ENCODE measurements at regions not wholly inside any gene's neighbourhood (a gene's known extent, or its start where the extent isn't known, plus 50 kb on each side); places are given as distances from the start of the nearest gene placed in this dataset.

DNA sequence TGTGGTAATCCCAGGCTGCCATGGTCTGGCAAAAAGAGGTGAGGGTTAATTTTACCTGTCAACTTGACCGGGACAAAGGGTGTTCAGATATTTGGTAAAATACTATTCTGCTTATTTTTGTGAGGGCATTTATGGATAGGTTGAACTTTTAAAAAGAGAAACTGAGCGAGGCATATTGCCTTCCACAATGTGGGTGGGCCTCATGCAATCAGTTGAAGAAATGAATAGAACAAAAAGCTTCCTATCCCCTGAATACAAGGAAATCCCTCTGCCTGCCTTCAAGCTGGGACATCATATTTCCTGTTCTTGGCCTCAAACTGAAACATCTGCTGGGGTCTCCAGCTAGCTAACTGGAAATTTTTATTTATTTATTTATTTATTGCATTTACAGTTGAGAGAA lies 734.7 kb downstream of the IRX1 start:
- no peaks in the 10 kb centered on the region for H3K9me3 ChIP-seq (ENCODE audit: low read length)
- no peaks in the 10 kb centered on the region for H4K20me1 ChIP-seq (ENCODE audit: insufficient read depth, low read length)
- H2AFZ ChIP-seq (ENCODE audit: low read length): no peak overlapping the region
- intact Hi-C loops (cut with micrococcal nuclease; ENCODE audit: unreplicated experiment): no loop called here
- DNase-seq (ENCODE audit: low spot score): no peak
- H3K4me3 ChIP-seq (ENCODE audit: low read depth, low read length, poor library complexity, severe bottlenecking): no peak overlapping the region
- no peak for TF ChIP-seq EZH2phosphoT487 (IDR thresholded peaks at IDR 0.05; ENCODE audit: borderline replicate concordance, low read depth, low read length)
- TF ChIP-seq, protein P1, sequence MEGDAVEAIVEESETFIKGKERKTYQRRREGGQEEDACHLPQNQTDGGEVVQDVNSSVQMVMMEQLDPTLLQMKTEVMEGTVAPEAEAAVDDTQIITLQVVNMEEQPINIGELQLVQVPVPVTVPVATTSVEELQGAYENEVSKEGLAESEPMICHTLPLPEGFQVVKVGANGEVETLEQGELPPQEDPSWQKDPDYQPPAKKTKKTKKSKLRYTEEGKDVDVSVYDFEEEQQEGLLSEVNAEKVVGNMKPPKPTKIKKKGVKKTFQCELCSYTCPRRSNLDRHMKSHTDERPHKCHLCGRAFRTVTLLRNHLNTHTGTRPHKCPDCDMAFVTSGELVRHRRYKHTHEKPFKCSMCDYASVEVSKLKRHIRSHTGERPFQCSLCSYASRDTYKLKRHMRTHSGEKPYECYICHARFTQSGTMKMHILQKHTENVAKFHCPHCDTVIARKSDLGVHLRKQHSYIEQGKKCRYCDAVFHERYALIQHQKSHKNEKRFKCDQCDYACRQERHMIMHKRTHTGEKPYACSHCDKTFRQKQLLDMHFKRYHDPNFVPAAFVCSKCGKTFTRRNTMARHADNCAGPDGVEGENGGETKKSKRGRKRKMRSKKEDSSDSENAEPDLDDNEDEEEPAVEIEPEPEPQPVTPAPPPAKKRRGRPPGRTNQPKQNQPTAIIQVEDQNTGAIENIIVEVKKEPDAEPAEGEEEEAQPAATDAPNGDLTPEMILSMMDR (conservative IDR thresholded peaks at IDR 0.05; ENCODE audit: low read length): no peak
- no peak overlapping the region for H3K4me2 ChIP-seq (ENCODE audit: low read length)
- ChIA-PET POLR2A (no interaction called here), CTCF (ENCODE audit: unreplicated experiment) (no interaction called here)
- no TSS peak for BruUV-seq (replicated peaks)
- no peaks in the 10 kb centered on the region for H3K36me3 ChIP-seq (ENCODE audit: insufficient read depth, low read length)
- H3K4me1 ChIP-seq (ENCODE audit: insufficient read depth, low read length, poor library complexity, severe bottlenecking): no peaks in the 10 kb centered on the region
- no peaks in the 10 kb centered on the region for H3K79me2 ChIP-seq (ENCODE audit: insufficient read depth, low read depth, low read length)
- H3K9me2 ChIP-seq (ENCODE audit: insufficient read depth, low read length): no peaks in the 10 kb centered on the region
- no peak overlapping the region for H3K27ac ChIP-seq (ENCODE audit: low read depth, low read length, poor library complexity, severe bottlenecking)

GRCh38 chr5:4335078-4335477 lies 739.4 kb downstream of the IRX1 start:
- ChIA-PET POLR2A (no interaction called here), CTCF (ENCODE audit: unreplicated experiment) (no interaction called here)
- Histone ChIP-seq H4K20me1 (ENCODE audit: insufficient read depth, low read length) (no peaks in the 10 kb centered on the region), H3K4me1 (ENCODE audit: insufficient read depth, low read length, poor library complexity, severe bottlenecking) (no peaks in the 10 kb centered on the region), H3K4me3 (ENCODE audit: low read depth, low read length, poor library complexity, severe bottlenecking) (no peak overlapping the region), H2AFZ (ENCODE audit: low read length) (no peak overlapping the region), H3K9me3 (ENCODE audit: low read length) (no peaks in the 10 kb centered on the region), H3K36me3 (ENCODE audit: insufficient read depth, low read length) (no peaks in the 10 kb centered on the region), H3K4me2 (ENCODE audit: low read length) (no peak overlapping the region), H3K27ac (ENCODE audit: low read depth, low read length, poor library complexity, severe bottlenecking) (no peak overlapping the region), H3K79me2 (ENCODE audit: insufficient read depth, low read depth, low read length) (no peaks in the 10 kb centered on the region), H3K9me2 (ENCODE audit: insufficient read depth, low read length) (no peaks in the 10 kb centered on the region)
- intact Hi-C loops (cut with micrococcal nuclease; ENCODE audit: unreplicated experiment): no loop called here
- no peak for DNase-seq (ENCODE audit: low spot score)
- BruUV-seq (replicated peaks): no TSS peak
- TF ChIP-seq, protein P1 (conservative IDR thresholded peaks at IDR 0.05; ENCODE audit: low read length): no peak
- no peak for TF ChIP-seq EZH2phosphoT487 (IDR thresholded peaks at IDR 0.05; ENCODE audit: borderline replicate concordance, low read depth, low read length)

DNA sequence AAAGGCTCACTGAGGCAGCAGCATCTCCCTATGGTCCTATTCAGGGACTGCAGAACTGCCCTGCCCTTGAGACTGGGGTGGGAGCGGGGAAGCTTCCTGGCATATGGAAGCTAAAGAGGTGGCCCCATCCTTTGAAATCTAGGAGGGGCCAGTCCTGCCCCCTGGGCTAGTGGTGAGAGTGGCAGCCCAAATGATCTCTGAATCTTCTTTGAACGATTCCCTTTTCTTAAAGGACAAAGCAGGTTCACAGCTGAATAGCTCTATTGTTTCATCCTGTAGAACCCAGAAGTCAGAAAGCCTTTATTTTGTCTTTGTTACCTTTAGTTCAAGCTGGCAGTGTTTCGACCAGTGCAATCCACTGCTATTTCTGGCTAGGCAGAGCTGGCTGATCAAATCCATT lies 741.9 kb downstream of the IRX1 start:
- TF ChIP-seq EZH2phosphoT487 (IDR thresholded peaks at IDR 0.05; ENCODE audit: borderline replicate concordance, low read depth, low read length): no peak
- TF ChIP-seq, protein P1 (conservative IDR thresholded peaks at IDR 0.05; ENCODE audit: low read length): no peak
- ChIA-PET CTCF (ENCODE audit: unreplicated experiment) (no interaction called here), POLR2A (no interaction called here)
- H3K36me3 ChIP-seq (ENCODE audit: insufficient read depth, low read length): no peaks in the 10 kb centered on the region
- no peaks in the 10 kb centered on the region for H3K4me1 ChIP-seq (ENCODE audit: insufficient read depth, low read length, poor library complexity, severe bottlenecking)
- no peaks in the 10 kb centered on the region for H3K79me2 ChIP-seq (ENCODE audit: insufficient read depth, low read depth, low read length)
- no peak for DNase-seq (ENCODE audit: low spot score)
- no peaks in the 10 kb centered on the region for H3K9me3 ChIP-seq (ENCODE audit: low read length)
- no peak overlapping the region for H3K4me3 ChIP-seq (ENCODE audit: low read depth, low read length, poor library complexity, severe bottlenecking)
- no peak overlapping the region for H2AFZ ChIP-seq (ENCODE audit: low read length)
- no TSS peak for BruUV-seq (replicated peaks)
- no peak overlapping the region for H3K27ac ChIP-seq (ENCODE audit: low read depth, low read length, poor library complexity, severe bottlenecking)
- no peak overlapping the region for H3K4me2 ChIP-seq (ENCODE audit: low read length)
- H4K20me1 ChIP-seq (ENCODE audit: insufficient read depth, low read length): no peaks in the 10 kb centered on the region
- no peaks in the 10 kb centered on the region for H3K9me2 ChIP-seq (ENCODE audit: insufficient read depth, low read length)
- intact Hi-C loops (cut with micrococcal nuclease; ENCODE audit: unreplicated experiment): no loop called here

Data from OCI-LY7 (cell line).